ENCODE measurements at regions not wholly inside any gene's neighbourhood (a gene's known extent, or its start where the extent isn't known, plus 50 kb on each side); places are given as distances from the start of the nearest gene placed in this dataset.

- WGBS (ENCODE audit: missing lambda C conversion rate), result 79% methylated on average over 4 of the region's 4 CpGs
- ATAC-seq, result no peak
- FAIRE-seq, result no peak
Observed at GRCh38 chr4:56206258-56206657, 181.0 kb downstream of the AASDH start.

GRCh38 chr4:56200275-56200674, 187.0 kb downstream of the AASDH start:
- no peak for ATAC-seq
- CTCF ChIA-PET, result interaction anchor here (0.7 to 1.0 kb wide), 2 partner anchors 15 to 1228 kb away, joined by 3 read pairs; no protein-coding TSS in a partner anchor

More at GRCh38 chr4:56206258-56206657, 181.0 kb downstream of the AASDH start:
- no peak overlapping the region for H3K4me2 ChIP-seq
- no peak overlapping the region for H3K27ac ChIP-seq
- ChIA-PET POLR2A (no interaction called here), CTCF (interaction anchor here (0.5 kb wide), 1 partner anchor 48 kb away, joined by 4 read pairs; no protein-coding TSS in a partner anchor)
- no peak for TF ChIP-seq HEYL (CRISPR knock-in tag; IDR thresholded peaks at IDR 0.05)
- TF ChIP-seq RCOR1 (IDR thresholded peaks at IDR 0.05; ENCODE audit: low read depth, low read length), result no peak
- TF ChIP-seq POLR2AphosphoS2 (conservative IDR thresholded peaks at IDR 0.05; ENCODE audit: low read length), result no peak
- no peak for TF ChIP-seq ZSCAN20 (CRISPR knock-in tag; IDR thresholded peaks at IDR 0.05)
- TF ChIP-seq NR3C1 (IDR thresholded peaks at IDR 0.05), result no peak
- no peak for TF ChIP-seq CTCF (IDR thresholded peaks at IDR 0.05)
- TF ChIP-seq JUN (IDR thresholded peaks at IDR 0.05), result no peak
- no peak for TF ChIP-seq CEBPB (IDR thresholded peaks at IDR 0.05)
- TF ChIP-seq HOXB5 (CRISPR knock-in tag; IDR thresholded peaks at IDR 0.05), result no peak
- TF ChIP-seq MAFK (IDR thresholded peaks at IDR 0.05; ENCODE audit: partially characterized antibody), result no peak
- TF ChIP-seq POLR2A (IDR thresholded peaks at IDR 0.05; ENCODE audit: low read length), result no peak
- no peak for TF ChIP-seq HDAC2 (IDR thresholded peaks at IDR 0.05)
- no peak for DNase-seq (ENCODE audit: low read depth in 1 of 2, low spot score in 1 of 2)
- H3K4me3 ChIP-seq, result no peak overlapping the region
- no peaks in the 10 kb centered on the region for H3K9me3 ChIP-seq
- no peaks in the 10 kb centered on the region for H3K4me1 ChIP-seq

More at GRCh38 chr4:56200275-56200674, 187.0 kb downstream of the AASDH start:
- POLR2A ChIA-PET, result no interaction called here
- TF ChIP-seq HOXB5 (CRISPR knock-in tag; IDR thresholded peaks at IDR 0.05) (no peak), SREBF2 (IDR thresholded peaks at IDR 0.05) (no peak), ZFP36 (IDR thresholded peaks at IDR 0.05; ENCODE audit: borderline replicate concordance, partially characterized antibody) (no peak), TP53 (CRISPR knock-in tag; IDR thresholded peaks at IDR 0.05) (no peak), PBX3 (IDR thresholded peaks at IDR 0.05) (no peak), CBX2 (IDR thresholded peaks at IDR 0.05; ENCODE audit: borderline replicate concordance, low read depth) (no peak), RAD21 (conservative IDR thresholded peaks at IDR 0.05 in 1 of 2, IDR thresholded peaks at IDR 0.05 in 1 of 2) (no peak), RFX5 (IDR thresholded peaks at IDR 0.05) (no peak), EP300 (IDR thresholded peaks at IDR 0.05) (no peak), MYC (IDR thresholded peaks at IDR 0.05; ENCODE audit: borderline replicate concordance, low read length) (no peak), TFCP2L1 (CRISPR knock-in tag; IDR thresholded peaks at IDR 0.05) (no peak), CHD4 (IDR thresholded peaks at IDR 0.05; ENCODE audit: borderline replicate concordance) (no peak), EHF (CRISPR knock-in tag; IDR thresholded peaks at IDR 0.05) (no peak), FOSL2 (IDR thresholded peaks at IDR 0.05) (no peak), FOSL2 (CRISPR knock-in tag; IDR thresholded peaks at IDR 0.05) (no peak), NFE2L2 (conservative IDR thresholded peaks at IDR 0.05; ENCODE audit: low read length) (no peak), EHMT2 (IDR thresholded peaks at IDR 0.05; ENCODE audit: low read depth) (no peak), ELK1 (IDR thresholded peaks at IDR 0.05; ENCODE audit: low read depth, low read length) (no peak), RNF2 (IDR thresholded peaks at IDR 0.05; ENCODE audit: borderline replicate concordance, low read depth) (no peak)
- TF ChIP-seq, protein P1, sequence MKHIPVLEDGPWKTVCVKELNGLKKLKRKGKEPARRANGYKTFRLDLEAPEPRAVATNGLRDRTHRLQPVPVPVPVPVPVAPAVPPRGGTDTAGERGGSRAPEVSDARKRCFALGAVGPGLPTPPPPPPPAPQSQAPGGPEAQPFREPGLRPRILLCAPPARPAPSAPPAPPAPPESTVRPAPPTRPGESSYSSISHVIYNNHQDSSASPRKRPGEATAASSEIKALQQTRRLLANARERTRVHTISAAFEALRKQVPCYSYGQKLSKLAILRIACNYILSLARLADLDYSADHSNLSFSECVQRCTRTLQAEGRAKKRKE (CRISPR knock-in tag; IDR thresholded peaks at IDR 0.05; ENCODE audit: low read depth), result no peak
- Histone ChIP-seq H3K9me3 (no peaks in the 10 kb centered on the region), H3K4me1 (no peaks in the 10 kb centered on the region), H3K4me3 (no peak overlapping the region), H3K27ac (no peak overlapping the region), H3K4me2 (no peak overlapping the region)
- 77% methylated on average over 1 of the region's 1 CpG for WGBS (ENCODE audit: missing lambda C conversion rate)
- FAIRE-seq (no peak), DNase-seq (ENCODE audit: low read depth in 1 of 2, low spot score in 1 of 2) (no peak)

Data from A549 (cell line).